ENCODE measurements at regions not wholly inside any gene's neighbourhood (a gene's known extent, or its start where the extent isn't known, plus 50 kb on each side); places are given as distances from the start of the nearest gene placed in this dataset.

- TF ChIP-seq POLR2AphosphoS5 (IDR thresholded peaks at IDR 0.05) = no peak
- TF ChIP-seq, protein P1, sequence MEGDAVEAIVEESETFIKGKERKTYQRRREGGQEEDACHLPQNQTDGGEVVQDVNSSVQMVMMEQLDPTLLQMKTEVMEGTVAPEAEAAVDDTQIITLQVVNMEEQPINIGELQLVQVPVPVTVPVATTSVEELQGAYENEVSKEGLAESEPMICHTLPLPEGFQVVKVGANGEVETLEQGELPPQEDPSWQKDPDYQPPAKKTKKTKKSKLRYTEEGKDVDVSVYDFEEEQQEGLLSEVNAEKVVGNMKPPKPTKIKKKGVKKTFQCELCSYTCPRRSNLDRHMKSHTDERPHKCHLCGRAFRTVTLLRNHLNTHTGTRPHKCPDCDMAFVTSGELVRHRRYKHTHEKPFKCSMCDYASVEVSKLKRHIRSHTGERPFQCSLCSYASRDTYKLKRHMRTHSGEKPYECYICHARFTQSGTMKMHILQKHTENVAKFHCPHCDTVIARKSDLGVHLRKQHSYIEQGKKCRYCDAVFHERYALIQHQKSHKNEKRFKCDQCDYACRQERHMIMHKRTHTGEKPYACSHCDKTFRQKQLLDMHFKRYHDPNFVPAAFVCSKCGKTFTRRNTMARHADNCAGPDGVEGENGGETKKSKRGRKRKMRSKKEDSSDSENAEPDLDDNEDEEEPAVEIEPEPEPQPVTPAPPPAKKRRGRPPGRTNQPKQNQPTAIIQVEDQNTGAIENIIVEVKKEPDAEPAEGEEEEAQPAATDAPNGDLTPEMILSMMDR (IDR thresholded peaks at IDR 0.05) = no peak
These were observed 540.7 kb downstream of the HTR7 start for GRCh38 chr10:90317172-90317571.
